ENCODE measurements at regions not wholly inside any gene's neighbourhood (a gene's known extent, or its start where the extent isn't known, plus 50 kb on each side); places are given as distances from the start of the nearest gene placed in this dataset.
"Not testable (repeated sequence)": the region's sequence is repeated elsewhere in the genome, so short reads cannot be mapped to it uniquely, and the experiment has no call there.

DNA sequence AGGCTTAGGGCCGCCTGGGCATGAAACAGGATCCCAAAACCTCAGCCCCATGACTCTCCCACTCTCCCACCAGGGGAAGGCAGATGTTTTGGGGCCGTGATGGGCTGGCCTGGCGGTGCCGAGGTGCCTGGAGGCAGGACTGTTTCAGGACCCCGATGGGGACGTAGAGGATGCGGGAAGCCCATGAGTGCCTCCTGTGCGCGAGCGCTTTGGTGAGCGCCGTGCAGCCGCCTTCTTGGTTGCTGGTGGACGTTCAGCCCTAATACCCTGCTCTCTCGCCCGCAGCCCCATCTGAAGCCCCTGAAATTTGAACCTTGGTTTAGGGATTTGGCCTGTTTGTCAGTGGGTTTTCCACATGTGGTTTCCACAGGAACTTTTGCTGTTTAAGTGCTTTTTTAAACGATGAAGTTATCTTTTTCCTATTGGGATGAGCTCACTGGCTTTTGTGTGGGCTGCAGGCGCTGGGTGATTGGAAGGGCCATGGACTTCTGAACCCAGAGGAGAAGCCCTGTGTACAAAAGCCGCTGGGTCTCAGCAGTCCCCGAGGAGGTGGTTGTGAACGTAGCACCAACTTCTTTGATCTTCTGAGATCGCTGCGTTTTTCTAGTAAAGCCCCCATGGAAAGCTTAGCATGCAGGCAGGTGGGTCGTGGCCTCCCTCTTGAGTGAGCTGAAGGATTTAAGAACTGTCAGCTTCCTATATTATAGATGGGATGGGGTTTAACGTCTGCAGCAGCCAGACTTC lies 145.7 kb downstream of the NPIPB11 start:
- intact Hi-C loops (cut with micrococcal nuclease; ENCODE audit: unreplicated experiment) = loop anchor here (10.0 kb wide), 1 partner anchor 54 kb away; no protein-coding TSS in a partner anchor
- H3K36me3 ChIP-seq (replicated peaks in 1 of 2; ENCODE audit: control insufficient read depth in 1 of 2, insufficient read depth in 2 of 2, low read length in 2 of 2); DNase-seq (ENCODE audit: low spot score); H3K79me2 ChIP-seq (ENCODE audit: insufficient read depth, low read length); H2AFZ ChIP-seq (ENCODE audit: low read length); H4K20me1 ChIP-seq (ENCODE audit: insufficient read depth, low read length); CTCF ChIA-PET (ENCODE audit: low intra/inter-chr PET ratio, low total read pairs); H3K27me3 ChIP-seq (ENCODE audit: control insufficient read depth in 1 of 2, insufficient read depth in 2 of 2, low read length in 2 of 2); H3K9me3 ChIP-seq (ENCODE audit: low read length); in situ Hi-C loops (cut with HindIII; ENCODE audit: extremely low pct_ligation_motif_present, low pct_unique_long_range_greater_than_20kb): not testable (repeated sequence)
- TSS peak; percentile 66 for BruUV-seq (replicated peaks)
- Histone ChIP-seq H3K27ac (ENCODE audit: extremely low read length, insufficient read depth, low read length) (peak overlapping the region; percentile 100), H3K9ac (ENCODE audit: insufficient read depth, low read depth, low read length) (peak overlapping the region; percentile 95), H3K4me1 (ENCODE audit: insufficient read depth, low read length) (peaks cover 94% of the 10 kb centered on the region), H3K4me2 (ENCODE audit: low read depth, low read length) (peak overlapping the region; percentile 100), H3K4me3 (replicated peaks in 1 of 3; ENCODE audit: insufficient read depth in 1 of 3, low read depth in 2 of 3, low read length in 3 of 3) (peak overlapping the region; percentile 69 to 88 (median 78); a peak in 5 of 6 replicates)
- WGBS (ENCODE audit: low lambda C conversion rate) = 42% methylated on average over 9 of the region's 25 CpGs
- FAIRE-seq (peak; percentile 83), ATAC-seq (peak; percentile 64)
- POLR2A ChIA-PET = interaction anchor here (1.5 kb wide), 1 partner anchor 76 kb away, joined by 5 read pairs; no protein-coding TSS in a partner anchor
- TF ChIP-seq, protein P1, sequence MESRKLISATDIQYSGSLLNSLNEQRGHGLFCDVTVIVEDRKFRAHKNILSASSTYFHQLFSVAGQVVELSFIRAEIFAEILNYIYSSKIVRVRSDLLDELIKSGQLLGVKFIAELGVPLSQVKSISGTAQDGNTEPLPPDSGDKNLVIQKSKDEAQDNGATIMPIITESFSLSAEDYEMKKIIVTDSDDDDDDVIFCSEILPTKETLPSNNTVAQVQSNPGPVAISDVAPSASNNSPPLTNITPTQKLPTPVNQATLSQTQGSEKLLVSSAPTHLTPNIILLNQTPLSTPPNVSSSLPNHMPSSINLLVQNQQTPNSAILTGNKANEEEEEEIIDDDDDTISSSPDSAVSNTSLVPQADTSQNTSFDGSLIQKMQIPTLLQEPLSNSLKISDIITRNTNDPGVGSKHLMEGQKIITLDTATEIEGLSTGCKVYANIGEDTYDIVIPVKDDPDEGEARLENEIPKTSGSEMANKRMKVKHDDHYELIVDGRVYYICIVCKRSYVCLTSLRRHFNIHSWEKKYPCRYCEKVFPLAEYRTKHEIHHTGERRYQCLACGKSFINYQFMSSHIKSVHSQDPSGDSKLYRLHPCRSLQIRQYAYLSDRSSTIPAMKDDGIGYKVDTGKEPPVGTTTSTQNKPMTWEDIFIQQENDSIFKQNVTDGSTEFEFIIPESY (CRISPR knock-in tag; IDR thresholded peaks at IDR 0.05) = peak; percentile 95
- TF ChIP-seq CHD4 (IDR thresholded peaks at IDR 0.05; ENCODE audit: borderline replicate concordance, low read length) = 0 out of 2 replicates have a peak, but pooled peaks have one; percentile 47
- peak; percentile 27; the same call in 1 of the 2 replicates for TF ChIP-seq GATAD2A (CRISPR knock-in tag; IDR thresholded peaks at IDR 0.05)
- TF ChIP-seq, protein P2, sequence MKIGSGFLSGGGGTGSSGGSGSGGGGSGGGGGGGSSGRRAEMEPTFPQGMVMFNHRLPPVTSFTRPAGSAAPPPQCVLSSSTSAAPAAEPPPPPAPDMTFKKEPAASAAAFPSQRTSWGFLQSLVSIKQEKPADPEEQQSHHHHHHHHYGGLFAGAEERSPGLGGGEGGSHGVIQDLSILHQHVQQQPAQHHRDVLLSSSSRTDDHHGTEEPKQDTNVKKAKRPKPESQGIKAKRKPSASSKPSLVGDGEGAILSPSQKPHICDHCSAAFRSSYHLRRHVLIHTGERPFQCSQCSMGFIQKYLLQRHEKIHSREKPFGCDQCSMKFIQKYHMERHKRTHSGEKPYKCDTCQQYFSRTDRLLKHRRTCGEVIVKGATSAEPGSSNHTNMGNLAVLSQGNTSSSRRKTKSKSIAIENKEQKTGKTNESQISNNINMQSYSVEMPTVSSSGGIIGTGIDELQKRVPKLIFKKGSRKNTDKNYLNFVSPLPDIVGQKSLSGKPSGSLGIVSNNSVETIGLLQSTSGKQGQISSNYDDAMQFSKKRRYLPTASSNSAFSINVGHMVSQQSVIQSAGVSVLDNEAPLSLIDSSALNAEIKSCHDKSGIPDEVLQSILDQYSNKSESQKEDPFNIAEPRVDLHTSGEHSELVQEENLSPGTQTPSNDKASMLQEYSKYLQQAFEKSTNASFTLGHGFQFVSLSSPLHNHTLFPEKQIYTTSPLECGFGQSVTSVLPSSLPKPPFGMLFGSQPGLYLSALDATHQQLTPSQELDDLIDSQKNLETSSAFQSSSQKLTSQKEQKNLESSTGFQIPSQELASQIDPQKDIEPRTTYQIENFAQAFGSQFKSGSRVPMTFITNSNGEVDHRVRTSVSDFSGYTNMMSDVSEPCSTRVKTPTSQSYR (CRISPR knock-in tag; IDR thresholded peaks at IDR 0.05; ENCODE audit: borderline replicate concordance) = peak; percentile 3; the same call in 1 of the 2 replicates
- peak; percentile 67 for TF ChIP-seq POLR2G (IDR thresholded peaks at IDR 0.05; ENCODE audit: low read depth, low read length)
- peak; percentile 47; the same call in 1 of the 2 replicates for TF ChIP-seq ZNF441 (CRISPR knock-in tag; IDR thresholded peaks at IDR 0.05; ENCODE audit: borderline replicate concordance)
- TF ChIP-seq ZBTB38 (CRISPR knock-in tag; IDR thresholded peaks at IDR 0.05) = peak; percentile 77; the same call in 1 of the 2 replicates
- TF ChIP-seq MED1 (CRISPR knock-in tag; IDR thresholded peaks at IDR 0.05) = 0 out of 2 replicates have a peak, but pooled peaks have one; percentile 22
- peak; percentile 24; the same call in 1 of the 2 replicates for TF ChIP-seq DMAP1 (CRISPR knock-in tag; IDR thresholded peaks at IDR 0.05)
- TF ChIP-seq NCOA2 (CRISPR knock-in tag; IDR thresholded peaks at IDR 0.05) = 0 out of 2 replicates have a peak, but pooled peaks have one; percentile 24
- TF ChIP-seq CBFB (CRISPR knock-in tag; IDR thresholded peaks at IDR 0.05) = 0 out of 2 replicates have a peak, but pooled peaks have one; percentile 11
- TF ChIP-seq, protein P3, sequence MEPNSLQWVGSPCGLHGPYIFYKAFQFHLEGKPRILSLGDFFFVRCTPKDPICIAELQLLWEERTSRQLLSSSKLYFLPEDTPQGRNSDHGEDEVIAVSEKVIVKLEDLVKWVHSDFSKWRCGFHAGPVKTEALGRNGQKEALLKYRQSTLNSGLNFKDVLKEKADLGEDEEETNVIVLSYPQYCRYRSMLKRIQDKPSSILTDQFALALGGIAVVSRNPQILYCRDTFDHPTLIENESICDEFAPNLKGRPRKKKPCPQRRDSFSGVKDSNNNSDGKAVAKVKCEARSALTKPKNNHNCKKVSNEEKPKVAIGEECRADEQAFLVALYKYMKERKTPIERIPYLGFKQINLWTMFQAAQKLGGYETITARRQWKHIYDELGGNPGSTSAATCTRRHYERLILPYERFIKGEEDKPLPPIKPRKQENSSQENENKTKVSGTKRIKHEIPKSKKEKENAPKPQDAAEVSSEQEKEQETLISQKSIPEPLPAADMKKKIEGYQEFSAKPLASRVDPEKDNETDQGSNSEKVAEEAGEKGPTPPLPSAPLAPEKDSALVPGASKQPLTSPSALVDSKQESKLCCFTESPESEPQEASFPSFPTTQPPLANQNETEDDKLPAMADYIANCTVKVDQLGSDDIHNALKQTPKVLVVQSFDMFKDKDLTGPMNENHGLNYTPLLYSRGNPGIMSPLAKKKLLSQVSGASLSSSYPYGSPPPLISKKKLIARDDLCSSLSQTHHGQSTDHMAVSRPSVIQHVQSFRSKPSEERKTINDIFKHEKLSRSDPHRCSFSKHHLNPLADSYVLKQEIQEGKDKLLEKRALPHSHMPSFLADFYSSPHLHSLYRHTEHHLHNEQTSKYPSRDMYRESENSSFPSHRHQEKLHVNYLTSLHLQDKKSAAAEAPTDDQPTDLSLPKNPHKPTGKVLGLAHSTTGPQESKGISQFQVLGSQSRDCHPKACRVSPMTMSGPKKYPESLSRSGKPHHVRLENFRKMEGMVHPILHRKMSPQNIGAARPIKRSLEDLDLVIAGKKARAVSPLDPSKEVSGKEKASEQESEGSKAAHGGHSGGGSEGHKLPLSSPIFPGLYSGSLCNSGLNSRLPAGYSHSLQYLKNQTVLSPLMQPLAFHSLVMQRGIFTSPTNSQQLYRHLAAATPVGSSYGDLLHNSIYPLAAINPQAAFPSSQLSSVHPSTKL (CRISPR knock-in tag; IDR thresholded peaks at IDR 0.05) = 0 out of 2 replicates have a peak, but pooled peaks have one; percentile 16
- TF ChIP-seq ZMAT3 (CRISPR knock-in tag; conservative IDR thresholded peaks at IDR 0.05) = 0 out of 2 replicates have a peak, but pooled peaks have one; percentile 12
- peak; percentile 18; the same call in 1 of the 2 replicates for TF ChIP-seq ZNF792 (CRISPR knock-in tag; IDR thresholded peaks at IDR 0.05)

Measured in HepG2 (cell line).